ENCODE measurements at regions not wholly inside any gene's neighbourhood (a gene's known extent, or its start where the extent isn't known, plus 50 kb on each side); places are given as distances from the start of the nearest gene placed in this dataset.

DNA sequence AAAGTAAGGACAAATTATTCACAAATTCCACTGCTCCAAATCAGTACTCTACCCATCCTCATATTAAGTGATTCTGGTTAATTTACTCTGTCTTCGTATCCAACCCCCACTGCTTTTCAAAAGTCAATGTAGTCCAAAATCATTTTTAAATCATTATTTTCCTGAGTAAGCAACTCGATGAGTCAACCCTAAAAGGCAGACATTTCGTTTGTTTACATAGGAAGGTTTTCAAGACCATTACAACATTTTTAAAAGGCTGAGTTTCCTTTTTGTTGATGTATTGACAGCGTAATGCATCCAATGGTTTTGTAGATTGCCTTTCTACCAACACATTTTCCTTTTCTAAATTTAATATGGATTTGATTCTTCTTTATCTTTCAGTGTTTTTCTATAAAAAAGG is 523.0 kb upstream of the ANKRD30A start:
- H3K36me3 ChIP-seq (ENCODE audit: insufficient read depth): no peaks in the 10 kb centered on the region
- H4K20me1 ChIP-seq (ENCODE audit: insufficient read depth): no peaks in the 10 kb centered on the region
- H3K27ac ChIP-seq: no peak overlapping the region
- no peak overlapping the region for H3K9ac ChIP-seq
- TF ChIP-seq, protein P1, sequence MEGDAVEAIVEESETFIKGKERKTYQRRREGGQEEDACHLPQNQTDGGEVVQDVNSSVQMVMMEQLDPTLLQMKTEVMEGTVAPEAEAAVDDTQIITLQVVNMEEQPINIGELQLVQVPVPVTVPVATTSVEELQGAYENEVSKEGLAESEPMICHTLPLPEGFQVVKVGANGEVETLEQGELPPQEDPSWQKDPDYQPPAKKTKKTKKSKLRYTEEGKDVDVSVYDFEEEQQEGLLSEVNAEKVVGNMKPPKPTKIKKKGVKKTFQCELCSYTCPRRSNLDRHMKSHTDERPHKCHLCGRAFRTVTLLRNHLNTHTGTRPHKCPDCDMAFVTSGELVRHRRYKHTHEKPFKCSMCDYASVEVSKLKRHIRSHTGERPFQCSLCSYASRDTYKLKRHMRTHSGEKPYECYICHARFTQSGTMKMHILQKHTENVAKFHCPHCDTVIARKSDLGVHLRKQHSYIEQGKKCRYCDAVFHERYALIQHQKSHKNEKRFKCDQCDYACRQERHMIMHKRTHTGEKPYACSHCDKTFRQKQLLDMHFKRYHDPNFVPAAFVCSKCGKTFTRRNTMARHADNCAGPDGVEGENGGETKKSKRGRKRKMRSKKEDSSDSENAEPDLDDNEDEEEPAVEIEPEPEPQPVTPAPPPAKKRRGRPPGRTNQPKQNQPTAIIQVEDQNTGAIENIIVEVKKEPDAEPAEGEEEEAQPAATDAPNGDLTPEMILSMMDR (conservative IDR thresholded peaks at IDR 0.05; ENCODE audit: low read depth, low read length): no peak
- H3K4me1 ChIP-seq (ENCODE audit: low read depth, poor library complexity, severe bottlenecking): no peaks in the 10 kb centered on the region
- H3K27me3 ChIP-seq (ENCODE audit: insufficient read depth, low read depth): no peaks in the 10 kb centered on the region
- H3K4me3 ChIP-seq (IDR thresholded peaks at IDR 0.05; ENCODE audit: insufficient read depth, low read depth, low read length): no peak overlapping the region
- H3K4me2 ChIP-seq: no peak overlapping the region
- H2AFZ ChIP-seq (ENCODE audit: low read depth): no peak overlapping the region
- no peaks in the 10 kb centered on the region for H3K79me2 ChIP-seq (ENCODE audit: insufficient read depth, low read depth)

DNA sequence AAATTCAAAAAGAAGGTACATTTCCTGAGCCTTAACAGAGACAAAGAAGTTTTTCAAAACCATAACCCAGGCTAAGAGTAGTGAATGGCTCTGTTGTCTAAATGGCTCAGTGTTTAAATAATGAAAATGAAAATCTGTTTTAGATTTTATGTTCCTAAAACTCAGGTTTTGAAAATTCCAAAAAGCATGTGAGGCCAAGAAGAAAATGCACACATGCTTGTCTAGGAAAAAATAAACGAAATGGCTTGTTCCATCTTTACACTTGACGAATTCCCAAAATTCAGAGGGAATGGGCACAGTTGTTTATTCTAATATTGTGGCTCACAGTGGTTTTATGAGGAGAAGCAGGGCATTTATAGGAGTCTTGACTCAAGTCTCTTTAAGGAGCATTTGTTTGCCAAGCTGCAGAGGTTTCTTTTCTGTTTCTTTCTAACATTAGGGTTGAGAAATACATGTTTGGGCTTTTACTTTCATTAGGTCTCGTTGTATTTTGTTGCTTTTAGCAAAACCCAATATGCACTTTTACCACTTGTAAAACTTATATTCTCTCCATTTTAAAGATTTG is 527.6 kb upstream of the ANKRD30A start:
- Histone ChIP-seq H3K27ac (no peak overlapping the region), H3K27me3 (ENCODE audit: insufficient read depth, low read depth) (no peaks in the 10 kb centered on the region), H3K4me2 (no peak overlapping the region), H3K4me1 (ENCODE audit: low read depth, poor library complexity, severe bottlenecking) (no peaks in the 10 kb centered on the region), H3K36me3 (ENCODE audit: insufficient read depth) (no peaks in the 10 kb centered on the region), H3K9ac (no peak overlapping the region), H4K20me1 (ENCODE audit: insufficient read depth) (no peaks in the 10 kb centered on the region), H3K79me2 (ENCODE audit: insufficient read depth, low read depth) (no peaks in the 10 kb centered on the region), H3K4me3 (IDR thresholded peaks at IDR 0.05; ENCODE audit: insufficient read depth, low read depth, low read length) (no peak overlapping the region), H2AFZ (ENCODE audit: low read depth) (no peak overlapping the region)
- TF ChIP-seq, protein P1 (conservative IDR thresholded peaks at IDR 0.05; ENCODE audit: low read depth, low read length): no peak

DNA sequence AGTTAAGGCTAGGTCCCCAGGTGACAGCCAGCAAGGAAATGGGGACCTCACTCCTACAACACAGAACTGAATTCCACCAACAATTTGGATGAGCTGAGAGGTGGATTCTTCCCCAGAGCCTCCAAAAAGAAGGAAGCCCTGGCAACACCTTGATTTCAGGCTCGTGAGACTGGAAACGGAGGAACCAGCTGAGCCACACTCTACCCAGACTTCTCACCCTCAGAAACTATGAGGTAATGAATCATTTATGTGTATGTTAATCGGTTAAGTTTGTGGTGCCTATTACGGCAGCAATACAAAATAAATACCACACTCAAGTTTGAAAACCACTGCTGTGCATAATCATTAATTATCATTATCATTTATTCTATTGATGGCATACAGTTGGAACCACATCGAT is 532.4 kb upstream of the ANKRD30A start:
- Histone ChIP-seq H4K20me1 (ENCODE audit: insufficient read depth) (no peaks in the 10 kb centered on the region), H3K27me3 (ENCODE audit: insufficient read depth, low read depth) (no peaks in the 10 kb centered on the region), H3K27ac (no peak overlapping the region), H3K4me2 (no peak overlapping the region), H3K36me3 (ENCODE audit: insufficient read depth) (no peaks in the 10 kb centered on the region), H2AFZ (ENCODE audit: low read depth) (no peak overlapping the region), H3K79me2 (ENCODE audit: insufficient read depth, low read depth) (no peaks in the 10 kb centered on the region), H3K4me3 (IDR thresholded peaks at IDR 0.05; ENCODE audit: insufficient read depth, low read depth, low read length) (no peak overlapping the region), H3K9ac (no peak overlapping the region), H3K4me1 (ENCODE audit: low read depth, poor library complexity, severe bottlenecking) (no peaks in the 10 kb centered on the region)
- TF ChIP-seq, protein P1 (conservative IDR thresholded peaks at IDR 0.05; ENCODE audit: low read depth, low read length): no peak

DNA sequence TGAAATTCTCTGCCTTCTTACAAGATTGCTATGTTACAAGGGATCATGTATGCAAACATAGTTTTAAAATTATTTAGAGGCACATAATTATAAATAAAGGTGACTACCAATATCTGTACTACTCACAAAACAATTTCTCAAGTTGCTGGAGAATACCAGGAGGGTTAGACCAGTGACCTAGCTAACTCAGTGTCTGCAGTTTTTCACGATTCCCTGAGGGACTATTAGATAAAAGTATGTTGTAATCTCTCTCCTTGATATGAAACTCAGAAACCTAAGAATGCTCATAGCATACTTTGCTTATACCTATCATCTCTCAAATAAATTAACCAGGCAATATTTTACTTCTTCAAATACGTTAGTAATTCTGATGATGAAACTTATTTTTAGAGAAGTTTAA is 534.0 kb upstream of the ANKRD30A start:
- Histone ChIP-seq H2AFZ (ENCODE audit: low read depth) (no peak overlapping the region), H3K27me3 (ENCODE audit: insufficient read depth, low read depth) (no peaks in the 10 kb centered on the region), H3K9ac (no peak overlapping the region), H3K36me3 (ENCODE audit: insufficient read depth) (no peaks in the 10 kb centered on the region), H3K27ac (no peak overlapping the region), H3K4me2 (no peak overlapping the region), H3K4me3 (IDR thresholded peaks at IDR 0.05; ENCODE audit: insufficient read depth, low read depth, low read length) (no peak overlapping the region), H3K79me2 (ENCODE audit: insufficient read depth, low read depth) (no peaks in the 10 kb centered on the region), H4K20me1 (ENCODE audit: insufficient read depth) (no peaks in the 10 kb centered on the region), H3K4me1 (ENCODE audit: low read depth, poor library complexity, severe bottlenecking) (no peaks in the 10 kb centered on the region)
- TF ChIP-seq, protein P1 (conservative IDR thresholded peaks at IDR 0.05; ENCODE audit: low read depth, low read length): no peak

All from KMS-11 (cell line).